Mesendoderm (in vitro differentiated cells): ENCODE measurements at regions not wholly inside any gene's neighbourhood (a gene's known extent, or its start where the extent isn't known, plus 50 kb on each side); places are given as distances from the start of the nearest gene placed in this dataset.
"Not testable (repeated sequence)": the region's sequence is repeated elsewhere in the genome, so short reads cannot be mapped to it uniquely, and the experiment has no call there.

Experiments used
- DNase-seq: peaks from one replicate; pipeline ENCODE4 v3.0.0; 2013
- H2AK5ac ChIP-seq: 2 replicates; pipeline ENCODE4 v1.6.1; 2013; ENCODE audit warnings: low read length, inconsistent platforms
- H2BK120ac ChIP-seq: 2 replicates; pipeline ENCODE4 v1.6.1; 2013; ENCODE audit warnings: low read depth, mild to moderate bottlenecking, low read length, moderate library complexity, mixed read lengths
- H2BK15ac ChIP-seq: replicated peaks from 2 replicates; pipeline ENCODE4 v1.6.1; 2013; ENCODE audit warnings: low read depth, mild to moderate bottlenecking, moderate library complexity
- H2BK5ac ChIP-seq: 2 replicates; pipeline ENCODE4 v1.6.1; 2013; ENCODE audit warnings: low read length, inconsistent platforms
- H3K18ac ChIP-seq: 2 replicates; pipeline ENCODE4 v1.6.1; 2013; ENCODE audit warnings: mild to moderate bottlenecking, low read length, mixed read lengths
- H3K23ac ChIP-seq: one replicate; pipeline ENCODE4 v1.6.1; 2013; ENCODE audit warnings: low read length
- H3K27ac ChIP-seq: 2 replicates; pipeline ENCODE4 v1.5.1; 2013; ENCODE audit warnings: low read depth, mild to moderate bottlenecking, inconsistent platforms, low read length, moderate library complexity
- H3K27me3 ChIP-seq: 2 replicates; pipeline ENCODE4 v1.6.1; 2013; ENCODE audit warnings: low read length, control low read depth, mild to moderate bottlenecking, inconsistent platforms; ENCODE audit not compliant: insufficient read depth, poor library complexity
- H3K36me3 ChIP-seq: 2 replicates; pipeline ENCODE4 v1.6.1; 2013; ENCODE audit warnings: low read length, inconsistent platforms; ENCODE audit not compliant: control insufficient read depth, insufficient read depth
- H3K4ac ChIP-seq: one replicate; pipeline ENCODE4 v1.6.1; 2013; ENCODE audit warnings: low read depth, mild to moderate bottlenecking, low read length, moderate library complexity
- H3K4me1 ChIP-seq: 2 replicates; pipeline ENCODE4 v1.6.1; 2013; ENCODE audit warnings: low read depth, low read length, inconsistent platforms; ENCODE audit not compliant: control insufficient read depth
- H3K4me2 ChIP-seq: 2 replicates; pipeline ENCODE4 v1.6.1; 2013; ENCODE audit warnings: low read length
- H3K4me3 ChIP-seq: 2 replicates; pipeline ENCODE4 v1.5.1; 2013; ENCODE audit warnings: mild to moderate bottlenecking, low read length
- H3K56ac ChIP-seq: one replicate; pipeline ENCODE4 v1.6.1; 2013; ENCODE audit warnings: low read length
- H3K79me1 ChIP-seq: 2 replicates; pipeline ENCODE4 v1.6.1; 2013; ENCODE audit warnings: low read length, inconsistent platforms
- H3K79me2 ChIP-seq: 2 replicates; pipeline ENCODE4 v1.6.1; 2013; ENCODE audit warnings: mild to moderate bottlenecking, low read length; ENCODE audit not compliant: control insufficient read depth, insufficient read depth
- H3K9ac ChIP-seq: 2 replicates; pipeline ENCODE4 v1.6.1; 2013; ENCODE audit warnings: low read length, inconsistent platforms
- H4K5ac ChIP-seq: one replicate; pipeline ENCODE4 v1.6.1; 2013; ENCODE audit warnings: low read length
- H4K8ac ChIP-seq: one replicate; pipeline ENCODE4 v1.6.1; 2013; ENCODE audit warnings: low read depth, mild to moderate bottlenecking, control low read depth, low read length, moderate library complexity
- WGBS: extraction: QIAGEN DNeasy Blood & Tissue Kit; methylation state at CpG from one replicate; pipeline ENCODE4 v1.1.7; 2013; ENCODE audit warnings: low lambda C conversion rate, missing lambda C conversion rate; ENCODE audit not compliant: insufficient coverage; ENCODE audit errors: extremely low coverage; 5-methylcytosine and 5-hydroxymethylcytosine counted together

DNA sequence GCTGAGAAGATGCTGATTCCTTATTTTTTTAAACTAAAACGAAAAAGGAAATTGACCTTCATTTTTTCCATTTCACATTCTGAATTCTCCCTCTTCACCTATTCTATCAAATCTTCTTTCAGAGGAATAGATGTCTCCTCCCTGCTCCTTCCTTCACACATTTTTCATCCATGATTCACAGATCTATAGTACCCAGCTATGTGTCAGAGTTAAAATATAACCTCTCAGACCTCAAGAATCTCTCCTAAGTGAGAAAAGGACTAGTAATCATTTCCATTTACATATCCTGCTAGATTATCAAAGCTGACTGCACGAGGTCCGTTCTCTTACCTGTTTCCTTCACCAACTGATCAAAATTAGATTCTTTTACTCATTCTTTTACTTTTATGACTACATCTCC lies 1297.6 kb upstream of the ALCAM start:
- Histone ChIP-seq H2AK5ac (no peak overlapping the region), H4K8ac (no peak overlapping the region), H4K5ac (no peak overlapping the region), H3K36me3 (no peaks in the 10 kb centered on the region), H3K27ac (no peak overlapping the region), H3K4me1 (no peaks in the 10 kb centered on the region), H3K23ac (no peak overlapping the region), H3K79me1 (no peaks in the 10 kb centered on the region), H3K4me2 (no peak overlapping the region), H2BK5ac (no peak overlapping the region), H3K4me3 (no peak overlapping the region), H3K27me3 (no peaks in the 10 kb centered on the region), H2BK15ac (no peak overlapping the region), H3K56ac (no peak overlapping the region), H3K79me2 (no peaks in the 10 kb centered on the region), H3K18ac (no peak overlapping the region), H3K9ac (no peak overlapping the region), H3K4ac (no peak overlapping the region), H2BK120ac (no peak overlapping the region)
- DNase-seq = peak; percentile 81
- no CpG with 5 or more reads among the region's 3 CpGs for WGBS

DNA sequence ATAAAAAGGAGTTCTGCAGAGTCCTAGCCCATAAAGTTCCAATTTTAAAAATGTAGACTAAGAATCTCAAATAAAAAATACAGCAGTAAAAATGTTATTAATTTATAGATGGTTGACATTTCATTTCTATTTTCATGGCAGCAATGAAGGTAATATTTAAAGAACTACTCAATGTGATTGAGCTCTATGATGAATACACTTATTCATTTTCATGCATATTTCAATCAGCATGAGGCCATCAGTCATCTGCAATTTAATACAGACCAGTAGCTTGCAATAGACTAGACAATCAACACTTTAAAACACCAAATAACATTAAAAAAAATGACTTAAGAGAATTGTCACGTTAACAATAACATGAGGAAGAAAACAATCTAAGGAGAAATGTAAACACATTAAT lies 1295.8 kb upstream of the ALCAM start:
- no peak overlapping the region for H2BK5ac ChIP-seq
- H3K9ac ChIP-seq = no peak overlapping the region
- no peak overlapping the region for H3K56ac ChIP-seq
- DNase-seq = no peak
- no peak overlapping the region for H4K5ac ChIP-seq
- no peak overlapping the region for H3K18ac ChIP-seq
- H3K79me2 ChIP-seq = no peaks in the 10 kb centered on the region
- no peak overlapping the region for H3K4ac ChIP-seq
- no peaks in the 10 kb centered on the region for H3K79me1 ChIP-seq
- H3K27ac ChIP-seq = no peak overlapping the region
- no peak overlapping the region for H2BK15ac ChIP-seq
- no peak overlapping the region for H3K4me2 ChIP-seq
- no peak overlapping the region for H3K23ac ChIP-seq
- no peaks in the 10 kb centered on the region for H3K4me1 ChIP-seq
- no peak overlapping the region for H2BK120ac ChIP-seq
- H3K36me3 ChIP-seq = no peaks in the 10 kb centered on the region
- no peak overlapping the region for H2AK5ac ChIP-seq
- no CpG with 5 or more reads among the region's 1 CpG for WGBS
- H3K4me3 ChIP-seq = no peak overlapping the region
- H3K27me3 ChIP-seq = no peaks in the 10 kb centered on the region
- no peak overlapping the region for H4K8ac ChIP-seq

DNA sequence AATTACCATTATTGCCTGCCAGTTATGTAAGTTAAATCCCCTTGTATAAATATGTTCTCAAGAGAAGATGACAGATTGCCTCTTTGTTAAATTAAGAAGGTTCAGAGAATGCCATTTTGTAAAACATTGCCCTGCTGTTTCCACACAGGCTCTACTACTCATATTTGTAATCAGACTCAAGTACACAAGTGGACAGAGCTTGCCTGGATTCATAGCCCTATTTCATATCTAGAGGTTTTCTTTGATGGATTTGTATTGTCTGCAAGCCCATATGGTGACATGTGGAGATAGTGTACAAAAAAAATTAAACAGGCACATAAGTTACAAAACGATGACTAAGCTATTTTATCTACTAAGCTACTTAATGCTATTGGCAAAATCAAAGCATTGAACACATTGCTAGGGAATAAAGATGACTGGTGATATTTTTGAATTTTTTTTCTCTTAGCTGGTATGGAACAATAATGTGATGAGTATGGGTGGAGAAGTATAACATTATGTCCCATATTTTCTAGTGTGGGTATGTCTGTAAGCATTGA lies 1286.6 kb upstream of the ALCAM start:
- no peak overlapping the region for H3K56ac ChIP-seq
- H3K79me2 ChIP-seq = no peaks in the 10 kb centered on the region
- no peak overlapping the region for H4K8ac ChIP-seq
- no peaks in the 10 kb centered on the region for H3K36me3 ChIP-seq
- H2BK5ac ChIP-seq = no peak overlapping the region
- no peak overlapping the region for H3K4me3 ChIP-seq
- no peak overlapping the region for H3K23ac ChIP-seq
- H3K27me3 ChIP-seq = no peaks in the 10 kb centered on the region
- H3K4me2 ChIP-seq = no peak overlapping the region
- no peak for DNase-seq
- no peaks in the 10 kb centered on the region for H3K79me1 ChIP-seq
- H3K27ac ChIP-seq = no peak overlapping the region
- H2BK15ac ChIP-seq = no peak overlapping the region
- H4K5ac ChIP-seq = no peak overlapping the region
- WGBS = no CpG with 5 or more reads among the region's 1 CpG
- no peak overlapping the region for H3K4ac ChIP-seq
- no peak overlapping the region for H2AK5ac ChIP-seq
- H2BK120ac ChIP-seq = no peak overlapping the region
- H3K18ac ChIP-seq = no peak overlapping the region
- H3K4me1 ChIP-seq = no peaks in the 10 kb centered on the region
- no peak overlapping the region for H3K9ac ChIP-seq

DNA sequence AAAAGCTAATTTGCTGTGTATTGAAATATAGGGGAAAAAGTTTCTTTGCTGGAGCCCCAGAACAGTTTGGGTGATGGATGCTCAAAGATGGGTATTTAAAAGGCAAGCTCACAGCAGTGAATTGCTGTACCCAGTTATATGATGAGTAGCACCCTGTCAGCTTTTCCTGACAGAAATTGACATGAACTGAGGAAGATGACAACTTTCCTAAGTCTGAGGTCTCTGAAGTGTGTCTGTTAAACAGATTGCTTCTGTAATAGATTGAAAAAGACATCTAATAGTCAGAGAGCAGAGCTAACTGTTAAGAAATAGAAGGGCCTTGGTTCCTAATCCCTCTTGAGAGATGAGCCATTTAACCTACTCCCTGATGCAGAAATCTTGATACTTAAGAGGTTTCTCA lies 1278.0 kb upstream of the ALCAM start:
- DNase-seq = no peak
- no peak overlapping the region for H2BK5ac ChIP-seq
- no peak overlapping the region for H3K23ac ChIP-seq
- no peaks in the 10 kb centered on the region for H3K4me1 ChIP-seq
- H4K5ac ChIP-seq = no peak overlapping the region
- no peak overlapping the region for H2AK5ac ChIP-seq
- H4K8ac ChIP-seq = no peak overlapping the region
- no peaks in the 10 kb centered on the region for H3K79me1 ChIP-seq
- H3K4me2 ChIP-seq = no peak overlapping the region
- no peaks in the 10 kb centered on the region for H3K79me2 ChIP-seq
- H2BK15ac ChIP-seq = no peak overlapping the region
- H3K4me3 ChIP-seq = no peak overlapping the region
- H3K9ac ChIP-seq = no peak overlapping the region
- no peak overlapping the region for H3K56ac ChIP-seq
- no peaks in the 10 kb centered on the region for H3K27me3 ChIP-seq
- H3K4ac ChIP-seq = no peak overlapping the region
- no peaks in the 10 kb centered on the region for H3K36me3 ChIP-seq
- H3K18ac ChIP-seq = no peak overlapping the region
- no peak overlapping the region for H2BK120ac ChIP-seq
- no peak overlapping the region for H3K27ac ChIP-seq

DNA sequence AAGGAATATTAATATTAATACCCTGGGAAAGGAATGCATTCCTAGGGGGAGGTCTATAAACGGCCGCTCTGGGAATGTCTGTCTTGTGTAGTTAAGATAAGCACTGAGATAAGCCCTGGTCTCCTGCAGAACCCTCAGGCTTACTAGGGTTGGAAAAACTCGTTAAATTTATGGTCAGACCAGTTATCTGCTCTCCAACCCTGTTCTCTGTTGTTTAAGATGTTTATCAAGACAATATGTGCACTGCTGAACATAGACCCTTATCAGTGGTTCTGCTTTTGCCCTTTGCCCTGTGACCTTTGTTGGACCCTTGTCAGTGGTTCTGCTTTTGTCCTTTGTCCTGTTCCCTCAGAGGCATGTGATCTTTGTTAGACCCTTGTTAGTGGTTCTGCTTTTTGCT lies 1276.7 kb upstream of the ALCAM start:
- H3K36me3 ChIP-seq, H2BK15ac ChIP-seq, H3K4ac ChIP-seq, H3K27ac ChIP-seq, H3K56ac ChIP-seq, H2BK5ac ChIP-seq, H3K79me1 ChIP-seq, H3K18ac ChIP-seq, H2BK120ac ChIP-seq, DNase-seq, H3K4me3 ChIP-seq, H2AK5ac ChIP-seq, H3K9ac ChIP-seq, H3K79me2 ChIP-seq, H3K23ac ChIP-seq, H3K4me2 ChIP-seq, H3K27me3 ChIP-seq, H4K5ac ChIP-seq, H3K4me1 ChIP-seq, H4K8ac ChIP-seq: not testable (repeated sequence)
- no CpG with 5 or more reads among the region's 3 CpGs for WGBS

DNA sequence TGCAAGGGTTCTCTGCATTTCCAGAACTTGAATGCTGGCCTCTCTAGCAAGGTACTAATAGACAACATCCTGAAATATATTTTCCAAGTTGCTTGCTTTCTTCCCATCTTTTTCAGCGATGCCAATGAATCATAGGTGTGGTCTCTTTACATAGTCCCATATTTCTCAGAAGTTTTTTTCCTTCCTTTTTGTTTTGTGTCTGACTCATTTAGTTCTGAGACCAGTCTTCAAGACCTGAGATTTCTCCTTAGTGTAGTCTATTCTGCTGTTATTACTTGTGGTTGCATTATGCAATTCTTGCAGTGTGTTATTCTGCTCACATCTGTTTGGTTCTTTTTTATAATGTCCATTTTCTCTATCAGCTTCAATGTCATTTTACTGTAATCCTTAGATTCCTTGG lies 1265.0 kb upstream of the ALCAM start:
- Histone ChIP-seq H3K27ac (no peak overlapping the region), H3K36me3 (no peaks in the 10 kb centered on the region), H3K9ac (no peak overlapping the region), H3K4me2 (no peak overlapping the region), H3K23ac (no peak overlapping the region), H2BK120ac (no peak overlapping the region), H4K8ac (no peak overlapping the region), H4K5ac (no peak overlapping the region), H3K27me3 (no peaks in the 10 kb centered on the region), H3K79me2 (no peaks in the 10 kb centered on the region), H2BK15ac (no peak overlapping the region), H3K4me1 (no peaks in the 10 kb centered on the region), H3K4ac (no peak overlapping the region), H3K4me3 (no peak overlapping the region), H2AK5ac (no peak overlapping the region), H2BK5ac (no peak overlapping the region), H3K56ac (no peak overlapping the region), H3K18ac (no peak overlapping the region), H3K79me1 (no peaks in the 10 kb centered on the region)
- DNase-seq = no peak
- no CpG with 5 or more reads among the region's 1 CpG for WGBS
